T-helper 9 cell (primary cell): ENCODE measurements at regions not wholly inside any gene's neighbourhood (a gene's known extent, or its start where the extent isn't known, plus 50 kb on each side); places are given as distances from the start of the nearest gene placed in this dataset.

ENCODE experiments used
- DNase-seq: peaks from one replicate; pipeline ENCODE4 v3.0.0-alpha.2; 2020

DNA sequence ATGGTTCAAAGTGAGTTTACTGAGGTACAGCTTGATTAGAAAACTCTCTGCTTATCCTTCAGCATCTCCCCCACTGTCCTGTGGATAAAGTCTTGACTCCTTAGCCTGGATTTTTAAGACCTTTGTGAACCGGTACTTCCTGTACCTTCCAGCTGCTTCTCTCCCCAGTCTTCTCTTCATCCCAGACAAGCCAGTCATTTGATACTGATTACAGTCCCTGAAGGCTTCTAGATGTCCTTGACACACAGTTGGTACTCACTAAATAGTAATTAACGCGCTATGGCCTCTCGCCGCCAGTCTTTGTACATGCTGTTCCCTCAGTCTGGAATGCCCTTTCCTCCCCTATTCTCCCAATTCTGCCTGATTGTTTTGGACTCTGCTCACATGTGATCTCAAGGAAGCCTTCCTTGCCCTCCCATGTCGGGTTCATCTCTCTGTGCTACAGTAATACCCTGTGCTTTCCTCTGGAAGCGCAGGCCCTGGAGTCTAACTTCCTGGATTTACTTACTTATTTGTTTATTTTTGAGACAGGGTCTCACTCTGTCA lies 50.6 kb upstream of the PTGR2 start:
- no peak for DNase-seq

DNA sequence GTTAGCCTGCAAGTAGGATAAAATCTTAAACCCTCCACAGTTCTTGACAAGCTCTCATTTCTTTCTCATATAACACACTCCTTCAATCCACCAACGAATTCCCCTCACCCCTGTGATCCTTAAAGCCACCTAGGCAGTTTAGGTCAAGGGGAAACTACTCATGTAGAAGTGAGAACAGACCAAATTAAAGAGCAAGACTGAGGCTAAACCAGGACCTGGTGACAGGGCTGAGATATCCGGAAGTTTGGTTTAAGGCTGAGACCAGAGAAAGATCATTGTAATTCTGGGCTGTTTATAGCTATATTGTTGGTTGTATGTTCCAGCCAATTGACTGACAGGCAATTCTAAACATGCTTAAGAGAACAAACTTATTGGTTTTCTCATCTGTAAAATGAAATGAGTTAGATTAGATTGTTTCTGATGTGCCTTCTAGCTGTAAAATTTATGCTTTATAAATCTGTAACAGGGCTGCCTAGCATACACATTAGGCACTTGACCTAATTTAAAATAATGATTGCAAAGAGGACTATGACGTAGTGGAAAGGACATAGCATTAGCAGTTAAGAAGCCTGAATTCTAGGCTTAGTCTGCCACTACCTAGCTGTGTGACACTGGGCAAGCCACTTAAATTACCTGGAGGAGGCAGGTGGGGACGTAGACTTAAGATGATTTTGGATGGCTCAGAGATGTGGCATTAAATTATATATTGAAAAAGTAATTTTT lies 53.9 kb upstream of the PTGR2 start:
- DNase-seq = no peak

DNA sequence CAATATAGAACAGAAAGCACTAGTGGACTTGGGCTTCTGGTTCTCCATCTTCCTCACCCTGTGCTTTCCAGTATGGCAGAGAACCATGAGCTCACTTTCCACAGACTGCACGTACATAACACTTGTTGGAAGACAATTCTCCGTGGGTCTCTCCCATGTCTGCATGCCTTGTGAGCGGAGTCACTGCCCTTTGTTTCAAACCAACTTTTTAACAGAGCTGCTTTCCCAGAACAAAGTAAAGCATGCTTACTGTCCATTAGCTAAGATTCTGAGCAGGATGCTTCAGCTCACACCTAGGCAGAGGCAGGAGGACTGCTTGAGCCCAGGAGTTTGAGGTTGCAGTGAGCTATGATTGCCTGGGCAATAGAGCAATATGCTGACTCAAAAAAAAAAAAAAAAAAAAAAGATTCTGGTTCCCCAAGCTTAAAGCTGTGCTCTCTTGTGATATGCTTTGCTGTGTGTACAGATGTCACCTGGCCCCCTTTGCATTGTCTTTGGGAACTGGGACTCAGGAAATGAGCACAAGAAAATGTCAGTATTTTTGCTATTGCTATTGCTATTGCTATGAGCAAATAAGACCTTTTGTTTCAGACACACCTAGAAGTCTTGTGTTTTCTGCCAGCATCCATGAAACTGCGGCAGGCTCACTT lies 54.6 kb upstream of the PTGR2 start:
- no peak for DNase-seq

DNA sequence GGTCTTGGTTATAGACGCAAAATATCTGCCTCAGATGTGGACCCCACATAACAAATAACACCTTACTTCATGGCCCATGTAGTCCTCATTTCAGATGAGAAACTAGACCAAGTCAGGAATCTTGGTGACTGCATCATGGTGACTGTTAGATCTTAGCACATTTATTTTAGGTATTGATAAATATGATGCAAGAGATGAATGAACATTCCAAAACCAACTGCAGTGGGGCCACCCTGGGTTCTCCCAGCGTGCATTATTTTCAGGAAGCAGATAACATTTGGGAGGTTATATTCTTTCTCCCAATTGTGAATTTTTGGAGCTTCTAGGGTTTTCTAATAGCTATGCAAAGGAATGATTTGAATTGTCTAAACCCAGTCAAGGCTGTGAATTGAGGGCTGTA lies 55.2 kb upstream of the PTGR2 start:
- no peak for DNase-seq

DNA sequence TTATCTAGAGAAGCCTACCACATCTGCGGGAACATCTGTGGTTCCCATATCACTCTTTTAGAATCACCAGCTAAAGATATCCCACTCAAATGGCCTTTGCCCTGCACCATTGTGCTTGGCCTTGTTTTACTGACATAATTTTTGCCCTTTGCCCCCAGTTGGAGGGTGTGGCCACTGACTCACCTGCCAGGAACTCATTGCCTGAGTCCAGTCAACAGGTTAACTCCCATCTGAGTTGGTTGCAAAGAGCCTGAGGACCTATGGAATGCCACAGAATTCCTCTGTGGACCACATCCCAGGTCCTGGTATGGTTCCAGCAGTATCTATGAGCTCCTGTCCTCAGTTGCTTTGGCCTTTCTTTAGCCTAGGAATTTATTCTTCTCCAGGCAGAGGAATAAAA lies 55.7 kb upstream of the PTGR2 start:
- DNase-seq = no peak

DNA sequence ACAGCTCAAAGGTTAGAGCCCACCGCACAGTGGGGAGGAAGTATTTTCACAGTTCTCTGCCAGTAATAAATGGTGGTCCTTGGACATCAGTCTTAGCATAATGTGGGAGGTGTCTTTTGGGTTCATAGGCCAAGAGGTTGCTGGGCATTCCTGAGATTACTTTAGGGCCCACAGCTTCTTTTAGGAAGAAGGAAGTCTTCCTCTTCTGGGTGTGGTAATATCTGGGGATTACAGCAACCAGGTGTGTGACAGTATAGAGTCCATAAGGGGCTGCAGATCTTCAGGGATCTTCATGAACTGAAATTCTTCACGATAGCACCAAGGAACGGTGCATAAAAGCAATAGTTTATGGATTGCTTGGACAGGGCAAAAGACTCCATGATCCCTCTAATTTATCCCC lies 56.2 kb upstream of the PTGR2 start:
- DNase-seq = no peak

DNA sequence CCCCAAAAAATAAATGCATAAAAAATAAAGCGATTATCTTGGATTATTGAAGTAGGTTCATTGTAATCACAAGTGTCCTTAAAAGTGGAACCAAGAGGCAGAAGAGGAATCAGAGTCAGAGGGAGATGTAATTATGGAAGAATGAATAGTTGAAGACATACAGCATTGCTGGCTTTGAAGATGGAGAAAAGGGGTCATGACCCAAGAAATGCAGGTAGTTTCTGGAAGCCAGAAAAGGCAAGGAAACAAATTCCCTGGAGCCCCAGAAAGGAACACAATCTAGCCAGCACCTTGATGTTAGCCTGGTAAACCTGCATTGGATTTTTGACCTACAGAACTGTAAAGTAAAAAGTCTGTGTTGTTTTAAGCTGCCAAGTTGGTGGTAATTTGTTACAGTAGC lies 57.5 kb upstream of the PTGR2 start:
- DNase-seq = no peak

DNA sequence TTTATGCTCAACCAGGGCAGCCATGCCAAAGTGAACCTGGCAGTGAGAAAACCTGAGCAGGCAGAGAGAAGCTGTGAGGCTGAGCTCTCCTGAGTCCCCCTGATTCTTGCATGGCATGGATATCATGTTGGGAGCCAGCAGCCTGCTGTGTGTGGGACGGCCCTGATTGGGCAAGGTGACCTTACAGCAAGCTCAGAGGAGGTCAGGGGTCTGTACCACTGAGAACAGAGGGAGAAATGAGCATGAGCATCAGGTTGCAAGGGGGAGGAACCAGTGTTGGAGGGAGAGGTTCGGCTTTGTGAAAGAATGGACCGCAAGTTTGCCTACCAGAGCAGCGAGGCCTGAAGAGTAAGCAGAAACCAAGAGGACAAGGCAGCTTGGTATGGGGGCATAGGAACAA lies 59.1 kb upstream of the PTGR2 start:
- DNase-seq = no peak

DNA sequence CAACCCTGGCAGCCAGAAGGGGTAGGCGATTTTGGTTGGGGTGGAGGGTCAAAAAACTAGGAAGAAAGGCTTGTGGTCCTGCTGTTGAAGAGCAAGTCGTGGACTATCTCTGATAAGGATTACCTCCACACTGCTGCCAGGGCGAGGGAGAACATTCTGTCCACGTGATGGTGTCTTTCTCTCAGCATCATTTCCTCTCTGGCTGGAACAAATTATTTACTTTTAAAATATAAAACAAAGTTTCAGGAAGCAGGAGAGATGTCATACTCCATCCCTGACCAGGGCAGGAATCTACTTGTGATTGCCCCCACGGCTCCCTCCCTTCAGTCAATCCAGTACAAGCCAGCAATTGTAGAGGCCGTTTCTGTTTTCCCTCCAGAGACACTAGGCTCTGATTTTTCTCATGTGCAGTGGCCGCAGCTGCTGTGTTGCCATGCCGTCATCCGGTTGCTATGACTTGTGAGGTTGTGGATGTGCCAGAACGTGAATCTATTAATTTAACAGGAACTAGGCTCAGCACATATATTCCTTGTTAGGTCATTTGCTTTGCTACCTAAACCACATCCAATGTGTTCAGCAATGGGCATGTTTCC lies 61.5 kb upstream of the PTGR2 start:
- no peak for DNase-seq

DNA sequence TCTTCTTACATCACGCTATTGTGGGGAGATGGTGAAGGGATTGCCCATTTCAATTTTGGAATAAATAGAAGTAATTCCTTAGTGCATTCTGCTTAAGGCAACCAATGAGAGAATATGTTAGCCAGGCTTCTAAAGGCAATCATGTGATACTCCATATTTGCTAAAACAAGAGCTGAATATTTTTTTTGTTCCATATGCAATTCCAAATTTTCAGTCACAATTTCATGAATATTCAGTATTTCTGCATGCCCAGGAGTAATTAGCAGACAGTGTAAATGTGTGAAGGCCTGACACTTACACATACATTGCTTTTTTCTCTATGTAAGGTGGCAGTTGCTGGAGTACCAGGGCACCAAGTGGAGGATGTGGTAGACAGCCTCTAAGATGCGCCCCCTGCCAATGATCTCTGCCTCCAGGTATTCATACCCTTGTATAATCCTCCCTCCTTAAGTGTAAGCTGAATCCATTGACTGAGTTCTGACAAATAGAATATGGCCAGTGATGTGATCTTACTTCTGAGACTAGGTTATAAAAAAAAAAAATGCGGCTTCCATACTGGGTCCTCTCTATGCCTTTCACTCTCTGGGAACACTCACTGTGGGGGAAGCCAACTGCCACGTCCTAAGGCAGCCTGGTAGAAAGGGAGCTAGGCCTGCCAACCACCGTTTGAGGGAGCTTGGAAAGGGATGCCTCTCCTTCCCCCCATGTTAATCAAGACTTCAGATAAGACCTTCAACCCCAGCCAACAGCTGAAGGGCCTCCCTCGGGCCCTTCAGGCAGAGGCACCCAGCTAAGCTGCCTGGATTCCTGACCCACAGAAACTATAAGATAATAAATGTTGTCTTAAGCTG lies 62.7 kb upstream of the PTGR2 start:
- DNase-seq = no peak

DNA sequence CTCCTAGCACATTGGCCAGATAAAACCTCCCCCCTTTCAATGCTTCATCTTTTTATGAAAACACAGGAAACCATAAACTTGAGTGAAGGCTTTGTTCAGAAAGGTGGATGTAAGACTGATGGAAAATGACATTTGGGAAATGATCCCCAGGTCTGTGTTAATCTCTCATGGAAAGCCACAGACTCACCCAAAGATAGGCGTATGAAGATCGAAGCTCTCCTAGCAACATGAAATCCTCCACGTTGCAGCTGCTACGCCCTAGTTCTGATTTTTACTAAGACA lies 63.4 kb upstream of the PTGR2 start:
- no peak for DNase-seq

DNA sequence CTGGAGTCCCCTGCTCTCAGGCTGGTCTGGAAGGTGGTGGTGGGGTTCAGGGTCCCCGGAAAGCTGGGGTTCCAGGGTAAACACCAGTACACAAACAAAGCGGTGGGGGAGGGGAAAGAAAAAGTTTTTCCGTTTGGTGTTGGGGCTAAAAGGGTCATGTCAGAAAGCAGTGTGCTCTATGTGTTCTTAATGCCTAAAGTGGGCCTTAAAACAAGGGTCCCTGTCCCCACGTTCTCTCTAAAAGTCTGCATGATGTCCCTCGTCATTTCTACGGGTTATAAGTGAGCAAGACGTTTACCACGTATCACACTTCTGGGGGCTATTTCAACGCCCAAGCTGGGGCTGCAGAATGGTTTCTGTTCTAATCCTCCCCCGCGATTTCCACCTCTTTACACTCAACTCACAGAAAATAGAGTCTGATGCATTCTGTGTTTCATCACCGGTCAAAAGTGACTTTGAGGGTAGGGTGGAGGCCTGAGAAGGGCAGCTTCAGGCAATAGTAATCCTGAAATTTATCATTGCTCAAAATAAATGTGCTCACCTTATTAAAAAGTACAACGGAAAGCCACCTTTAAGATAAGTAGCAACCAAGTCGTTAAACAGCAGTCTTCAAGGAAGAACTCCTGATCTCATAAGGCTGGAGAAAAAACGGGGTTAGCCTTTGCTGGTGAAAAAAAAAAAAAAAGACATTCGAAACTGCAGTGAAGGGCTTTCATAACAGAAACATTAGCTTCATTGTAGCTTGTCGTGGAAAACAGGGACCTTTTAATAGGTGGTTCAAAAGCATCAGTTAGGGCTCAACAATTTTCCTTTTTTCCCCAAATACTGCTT lies 63.9 kb upstream of the PTGR2 start:
- DNase-seq = no peak

DNA sequence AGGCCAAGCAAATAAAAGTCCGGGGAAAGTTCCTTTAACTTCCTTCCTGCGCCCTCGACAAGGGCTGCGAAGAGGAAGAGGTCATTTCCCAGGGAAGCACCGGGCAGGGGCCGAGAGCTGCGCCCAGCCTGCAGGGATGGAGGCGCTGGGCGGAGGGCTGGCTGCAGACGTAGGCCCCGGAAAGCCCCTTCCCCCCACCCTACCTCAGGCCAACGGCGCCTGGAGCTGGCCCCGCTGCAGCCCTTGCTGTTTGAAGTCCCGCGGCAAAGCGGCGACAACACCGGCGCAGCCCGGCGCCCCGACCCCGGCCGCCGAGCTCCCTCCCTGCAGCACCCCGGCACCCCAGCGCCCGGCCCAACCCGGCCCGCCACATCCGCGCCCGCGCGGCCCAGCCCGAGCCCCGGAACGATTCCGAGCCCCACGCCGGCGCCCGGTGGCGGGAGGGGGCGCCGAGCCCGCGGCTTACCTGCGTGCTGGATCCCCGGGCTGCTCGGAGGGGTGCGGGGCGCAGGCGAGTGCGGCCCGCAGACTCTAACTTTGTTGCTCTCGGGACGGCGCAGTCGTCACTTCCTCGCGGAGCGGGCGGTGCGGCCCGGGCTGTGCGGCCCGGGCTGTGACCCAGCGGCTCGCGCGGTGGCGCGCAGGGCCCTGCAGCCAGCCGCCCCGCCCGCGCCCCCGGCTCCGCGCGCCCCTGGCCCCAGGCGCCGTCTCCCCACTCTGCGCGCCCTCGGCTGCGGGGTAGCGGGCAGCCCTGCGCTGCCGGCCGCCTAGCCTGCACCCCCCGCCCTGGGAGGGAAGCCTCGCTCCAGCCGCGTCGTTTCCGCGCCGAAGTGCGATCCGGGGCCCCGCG lies 64.8 kb upstream of the PTGR2 start:
- peak; percentile 50 for DNase-seq

DNA sequence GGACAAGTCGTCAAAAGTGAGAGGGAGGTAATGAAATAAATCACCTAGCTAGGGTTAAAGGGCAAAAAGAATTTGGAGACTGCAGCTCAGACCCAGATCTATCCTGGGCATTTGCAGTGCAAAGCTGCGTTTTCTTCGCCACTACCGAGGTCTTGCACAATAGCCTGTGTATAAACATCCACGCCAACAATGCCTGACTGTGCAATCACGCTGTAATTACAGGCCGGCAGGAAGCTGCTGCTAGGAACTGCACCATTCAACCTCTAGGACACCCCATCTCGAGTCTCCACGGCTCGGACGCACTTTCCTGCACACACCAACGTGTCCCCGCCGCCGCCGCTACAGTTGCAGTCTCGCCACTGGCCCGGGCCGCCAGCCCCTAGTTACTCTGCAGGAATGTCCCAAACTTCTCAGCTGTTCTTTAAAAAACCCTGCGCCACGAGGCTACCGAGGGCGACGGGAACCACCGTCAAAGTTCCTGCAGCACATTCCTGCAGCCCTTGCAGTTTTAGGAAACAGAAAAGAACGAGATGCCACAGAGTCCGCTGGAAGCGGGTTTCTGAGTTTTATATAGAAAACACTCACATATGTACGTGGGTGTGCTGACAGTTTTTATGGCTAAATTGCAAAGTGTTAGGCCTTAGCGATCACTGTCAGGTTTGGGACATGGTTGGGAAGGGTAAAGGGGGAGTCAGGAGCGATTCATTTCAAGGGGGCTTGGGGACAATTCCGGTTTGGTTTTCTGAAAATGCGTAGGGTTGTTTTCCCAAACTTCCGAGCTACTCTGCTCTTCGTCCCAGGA lies 65.6 kb upstream of the PTGR2 start:
- DNase-seq = peak; percentile 55

DNA sequence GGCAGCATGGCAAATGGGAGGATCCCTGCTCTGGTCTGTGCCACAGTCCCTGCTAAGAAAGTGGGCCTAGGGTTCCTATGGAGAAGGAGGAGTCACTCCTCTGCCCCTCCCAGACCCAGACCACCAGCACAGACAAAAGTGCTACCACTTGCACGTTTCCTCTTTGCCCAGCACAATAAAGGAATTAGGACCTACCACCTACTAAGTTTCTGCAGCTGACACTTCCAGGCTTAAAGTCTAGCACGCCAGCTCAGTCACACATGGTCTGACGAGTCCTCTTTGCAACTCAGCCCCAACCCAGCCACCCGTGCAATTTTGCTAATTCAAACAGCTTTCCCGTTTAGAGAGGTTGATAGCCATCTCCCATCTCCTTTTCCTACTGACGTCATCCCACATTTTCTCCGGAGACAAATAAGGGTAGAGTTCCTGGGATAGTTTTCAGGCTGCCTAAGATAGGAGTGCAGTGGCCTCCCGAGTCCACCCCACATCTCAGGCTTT lies 66.2 kb upstream of the PTGR2 start:
- no peak for DNase-seq

DNA sequence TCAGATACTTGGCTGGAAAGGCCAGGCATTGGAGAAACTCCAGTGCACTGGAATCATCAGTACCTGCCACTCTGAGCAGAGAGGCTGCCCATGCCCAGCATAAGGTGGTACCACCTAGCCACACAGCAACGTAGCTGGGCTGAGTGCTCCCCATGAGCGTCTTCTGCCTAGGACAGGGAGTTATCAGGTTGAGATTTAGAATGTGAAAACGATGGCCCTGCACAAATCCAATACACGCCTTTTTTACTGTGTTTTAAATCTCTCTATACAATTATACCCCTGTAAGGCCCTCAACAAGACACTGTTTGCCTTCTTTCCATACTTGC lies 66.7 kb upstream of the PTGR2 start:
- DNase-seq = no peak

DNA sequence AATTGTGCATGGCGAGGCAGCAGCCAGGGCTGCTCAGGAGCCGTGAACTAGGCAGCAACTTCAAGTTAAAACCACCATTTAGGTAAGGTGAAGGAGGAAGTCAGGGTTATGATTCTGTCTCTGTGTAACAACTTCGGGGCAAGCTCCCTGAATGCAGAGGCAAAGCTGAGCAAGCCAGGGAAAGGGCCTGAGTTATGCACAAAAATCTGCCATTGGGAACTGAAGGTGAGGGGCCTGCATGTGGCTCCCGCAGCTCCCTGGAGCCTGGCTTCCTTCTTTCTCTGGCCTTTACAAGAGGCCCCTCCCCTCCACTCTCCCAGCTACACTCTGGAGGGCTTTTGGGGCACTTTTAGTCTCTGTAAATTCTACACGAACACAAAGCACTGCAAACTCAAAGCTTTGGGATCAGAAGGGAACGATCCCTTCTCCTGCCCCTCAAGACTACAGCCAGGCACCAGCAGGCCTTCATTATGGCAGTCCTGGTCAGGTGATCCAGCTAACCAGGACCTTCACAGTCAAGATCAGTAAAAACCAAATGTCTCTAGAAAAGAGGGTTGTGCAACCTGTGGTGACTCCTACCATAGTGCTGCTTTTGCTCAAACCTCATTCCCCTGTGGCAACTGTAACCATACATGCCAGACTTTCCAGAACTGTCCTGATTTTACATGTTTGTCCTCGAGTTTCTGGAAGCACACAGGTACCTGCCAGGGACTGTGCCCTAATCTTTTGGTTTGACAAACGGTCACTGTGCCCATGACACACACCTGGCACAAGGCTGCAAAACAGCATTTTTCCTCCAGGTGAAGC lies 67.2 kb upstream of the PTGR2 start:
- no peak for DNase-seq

DNA sequence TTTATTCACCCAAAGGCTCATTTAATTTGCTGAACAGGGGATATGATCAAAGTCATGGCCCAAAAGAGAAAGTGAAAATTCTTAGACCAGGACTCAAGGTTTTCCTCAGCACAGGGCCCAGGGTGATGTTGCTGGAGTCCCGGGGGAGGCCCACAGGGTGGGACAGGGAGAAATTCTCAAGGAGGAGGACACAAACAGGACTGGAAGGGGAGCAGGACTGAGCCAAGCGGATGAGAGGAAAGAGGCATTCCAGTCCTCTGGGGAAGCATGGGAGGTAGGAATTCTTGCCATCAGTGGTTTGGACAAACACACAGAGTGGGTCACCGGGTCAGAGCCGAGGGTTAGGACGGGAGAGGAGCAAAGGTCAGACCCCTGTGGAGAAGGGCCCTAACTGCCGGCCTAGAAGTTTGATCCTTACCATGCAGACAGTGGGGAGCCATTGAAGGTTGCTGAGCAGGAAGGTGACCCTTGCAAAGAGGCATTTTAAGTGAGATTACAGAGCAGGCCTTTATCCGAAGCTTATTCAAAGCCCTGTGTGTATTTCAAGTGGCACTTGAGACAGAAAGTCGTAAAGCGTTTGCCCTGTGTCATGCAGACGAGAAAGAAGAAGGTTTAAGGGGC lies 68.4 kb upstream of the PTGR2 start:
- no peak for DNase-seq

DNA sequence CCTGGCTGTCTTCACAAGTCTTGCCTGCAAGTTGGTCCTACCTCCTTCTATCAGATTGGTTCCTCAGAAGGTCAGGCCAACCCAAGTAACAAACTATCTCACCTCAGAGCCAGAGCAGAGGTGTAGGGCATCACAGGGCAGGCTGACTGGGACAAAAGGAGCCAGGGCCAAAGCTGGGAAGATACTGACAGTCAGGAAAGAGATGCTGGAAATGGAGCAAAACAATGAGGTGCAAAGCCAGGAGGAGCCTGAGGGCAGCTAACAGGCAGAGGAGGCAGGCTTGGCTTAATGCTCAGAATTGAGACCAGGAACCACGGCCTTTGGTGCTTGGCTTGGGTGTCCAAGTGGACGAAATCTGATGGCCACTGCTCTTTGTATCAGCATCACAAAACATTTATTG lies 68.4 kb upstream of the PNMA1 start:
- no peak for DNase-seq
